Esophagus muscularis mucosa (tissue), 4 donors: ENCODE measurements at regions not wholly inside any gene's neighbourhood (a gene's known extent, or its start where the extent isn't known, plus 50 kb on each side); places are given as distances from the start of the nearest gene placed in this dataset.

Source experiments
- EP300 ChIP-seq: sonication (generic); formaldehyde crosslinking; IDR thresholded peaks from one replicate; pipeline ENCODE4 v1.6.1; 2017; ENCODE audit warnings: antibody characterized with exemption
- POLR2A ChIP-seq: fragments of 450-650 bp; IDR thresholded peaks from one replicate; pipeline ENCODE4 v1.6.1; 2017; ENCODE audit warnings: antibody characterized with exemption, moderate library complexity, mild to moderate bottlenecking, low read depth
- POLR2AphosphoS5 ChIP-seq, 2 donors: sonication (generic); formaldehyde crosslinking; IDR thresholded peaks; one replicate each; pipeline ENCODE4 v1.6.1; 2017; ENCODE audit warnings: antibody characterized with exemption in 2 of 2
- TF ChIP-seq, protein P1 (sequence below), 3 experiments: fragments of 200-600 bp in 2 of 3; fragments of 450-650 bp in 1 of 3; sonication (generic) in 2 of 3; IDR thresholded peaks; one replicate each; pipeline ENCODE4 v1.5.1; 2017 to 2019; ENCODE audit warnings: antibody characterized with exemption in 3 of 3, mild to moderate bottlenecking in 2 of 3, moderate library complexity in 1 of 3

DNA sequence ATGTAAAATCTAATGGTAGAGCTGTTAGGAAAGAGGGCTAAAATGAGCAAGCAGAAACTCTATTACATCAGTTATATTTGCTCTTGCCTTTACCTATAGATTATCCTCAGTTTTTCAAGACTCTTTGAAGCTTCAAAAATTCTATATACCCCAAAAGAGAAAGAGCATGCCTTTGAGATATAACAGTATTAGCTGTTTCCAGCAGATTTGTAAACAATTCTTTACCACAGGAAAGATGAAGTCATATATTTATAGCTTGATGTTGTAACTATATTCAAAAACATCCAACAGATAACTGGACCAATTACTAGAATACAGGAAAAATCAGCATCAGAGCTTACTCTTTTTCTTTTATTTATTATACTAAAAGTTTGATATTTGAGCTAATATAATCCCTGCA, 416.2 kb upstream of the TPK1 start:
- TF ChIP-seq, protein P1, sequence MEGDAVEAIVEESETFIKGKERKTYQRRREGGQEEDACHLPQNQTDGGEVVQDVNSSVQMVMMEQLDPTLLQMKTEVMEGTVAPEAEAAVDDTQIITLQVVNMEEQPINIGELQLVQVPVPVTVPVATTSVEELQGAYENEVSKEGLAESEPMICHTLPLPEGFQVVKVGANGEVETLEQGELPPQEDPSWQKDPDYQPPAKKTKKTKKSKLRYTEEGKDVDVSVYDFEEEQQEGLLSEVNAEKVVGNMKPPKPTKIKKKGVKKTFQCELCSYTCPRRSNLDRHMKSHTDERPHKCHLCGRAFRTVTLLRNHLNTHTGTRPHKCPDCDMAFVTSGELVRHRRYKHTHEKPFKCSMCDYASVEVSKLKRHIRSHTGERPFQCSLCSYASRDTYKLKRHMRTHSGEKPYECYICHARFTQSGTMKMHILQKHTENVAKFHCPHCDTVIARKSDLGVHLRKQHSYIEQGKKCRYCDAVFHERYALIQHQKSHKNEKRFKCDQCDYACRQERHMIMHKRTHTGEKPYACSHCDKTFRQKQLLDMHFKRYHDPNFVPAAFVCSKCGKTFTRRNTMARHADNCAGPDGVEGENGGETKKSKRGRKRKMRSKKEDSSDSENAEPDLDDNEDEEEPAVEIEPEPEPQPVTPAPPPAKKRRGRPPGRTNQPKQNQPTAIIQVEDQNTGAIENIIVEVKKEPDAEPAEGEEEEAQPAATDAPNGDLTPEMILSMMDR (IDR thresholded peaks at IDR 0.05): no peak
- TF ChIP-seq POLR2A: no peak
- no peak for TF ChIP-seq POLR2AphosphoS5 (IDR thresholded peaks at IDR 0.05)
- TF ChIP-seq EP300: no peak
